ENCODE measurements at regions not wholly inside any gene's neighbourhood (a gene's known extent, or its start where the extent isn't known, plus 50 kb on each side); places are given as distances from the start of the nearest gene placed in this dataset.

- TF ChIP-seq CTCF (IDR thresholded peaks at IDR 0.05), result no peak
- no peak for TF ChIP-seq EP300 (IDR thresholded peaks at IDR 0.05)
- TF ChIP-seq POLR2A (IDR thresholded peaks at IDR 0.05), result no peak
These were observed 129.9 kb upstream of the UBL3 start for GRCh38 chr13:29980339-29980738.

Data from upper lobe of left lung (tissue), 4 donors.